GM10266 (cell line): ENCODE measurements at regions not wholly inside any gene's neighbourhood (a gene's known extent, or its start where the extent isn't known, plus 50 kb on each side); places are given as distances from the start of the nearest gene placed in this dataset.

Experiments used
- DNase-seq: peaks from one replicate; pipeline ENCODE4 v3.0.0; 2012; ENCODE audit errors: extremely low spot score
- CTCF ChIP-seq: IDR thresholded peaks from 2 replicates; pipeline ENCODE4 v1.5.1; 2012; ENCODE audit warnings: mild to moderate bottlenecking, low read depth; ENCODE audit not compliant: control insufficient read depth, insufficient read depth; ENCODE audit errors: missing control alignments

- DNase-seq = no peak
- no peak for TF ChIP-seq CTCF
Observed at GRCh38 chr5:159555084-159555483, 224.8 kb upstream of the IL12B start.

DNA sequence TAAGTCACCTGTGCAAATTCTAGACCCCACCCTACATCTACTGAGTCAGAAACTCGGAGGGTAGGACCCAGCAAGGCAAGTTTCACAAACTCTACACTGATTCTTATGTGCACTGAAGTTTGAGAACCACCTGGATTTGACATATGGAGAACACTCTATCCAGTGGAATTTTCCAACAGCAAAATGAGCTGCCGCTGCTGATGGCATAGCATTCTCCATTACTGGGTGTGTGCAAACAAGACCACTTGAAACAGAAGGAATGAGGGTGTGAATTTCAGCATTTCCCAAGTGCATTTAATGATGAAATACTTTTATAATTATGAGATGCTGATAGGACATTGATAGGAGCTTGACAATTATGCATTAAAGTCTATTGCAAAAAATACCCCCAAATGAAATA is 229.1 kb upstream of the IL12B start:
- DNase-seq = no peak
- TF ChIP-seq CTCF = no peak

DNA sequence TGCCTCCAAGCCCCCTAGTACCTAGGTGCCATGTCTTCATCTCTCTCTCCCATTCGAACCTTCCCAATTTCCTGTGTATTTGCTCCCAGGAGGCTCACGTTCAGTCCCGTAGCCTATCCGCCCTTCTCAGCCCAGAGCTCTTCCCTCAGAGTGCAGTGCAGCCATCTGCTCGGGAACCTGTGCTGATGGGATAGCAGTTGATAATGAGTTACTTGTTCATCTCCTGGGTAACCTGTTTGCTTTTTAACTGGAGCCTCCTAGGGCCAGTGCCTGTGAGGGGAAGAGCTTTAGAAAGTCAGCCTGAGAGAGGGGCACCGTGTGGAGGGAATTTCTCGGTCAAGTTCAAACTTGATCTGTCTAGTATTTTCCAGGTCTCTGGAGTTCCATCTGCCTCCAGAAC is 229.8 kb upstream of the IL12B start:
- DNase-seq = no peak
- TF ChIP-seq CTCF = no peak

DNA sequence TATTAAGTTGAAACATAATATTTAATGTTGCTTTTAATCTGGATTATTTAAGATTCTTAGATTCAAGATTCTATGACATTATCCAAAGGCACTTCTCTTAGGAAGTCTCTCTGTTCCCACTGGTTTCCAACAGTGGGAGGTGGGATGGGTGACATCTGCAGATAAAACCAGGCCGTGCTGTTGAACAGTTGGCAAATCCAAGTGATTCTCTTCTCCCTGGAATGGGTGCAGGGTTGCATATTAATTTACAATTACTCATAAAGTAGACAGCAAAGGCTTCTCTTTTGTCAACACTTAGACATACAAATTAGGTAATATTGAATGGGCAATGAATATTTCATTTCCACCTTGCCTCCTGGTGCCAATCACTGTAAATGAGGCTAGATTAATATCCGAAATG is 233.7 kb upstream of the IL12B start:
- DNase-seq = no peak

DNA sequence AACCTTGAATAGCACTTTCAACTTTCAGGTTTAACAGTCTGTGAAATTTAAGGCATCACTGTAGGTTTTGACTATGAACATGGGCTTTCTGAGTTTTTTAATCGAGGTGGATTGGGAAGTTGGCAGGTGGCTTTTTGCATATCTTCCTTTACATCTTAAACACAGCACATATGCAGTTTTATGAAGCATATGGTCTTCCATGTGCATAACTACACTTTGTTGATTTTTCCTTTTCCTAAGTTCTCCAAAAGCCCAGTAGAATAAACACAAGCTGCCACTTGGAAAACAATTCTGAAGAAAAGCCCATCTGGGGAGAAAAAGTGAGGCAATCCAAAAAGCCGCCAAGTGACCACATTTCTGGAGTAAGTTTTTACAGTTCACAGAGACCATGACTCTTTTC is 236.5 kb upstream of the IL12B start:
- no peak for TF ChIP-seq CTCF
- no peak for DNase-seq

More for the DNA sequence above, 233.7 kb upstream of the IL12B start:
- TF ChIP-seq CTCF = no peak

DNA sequence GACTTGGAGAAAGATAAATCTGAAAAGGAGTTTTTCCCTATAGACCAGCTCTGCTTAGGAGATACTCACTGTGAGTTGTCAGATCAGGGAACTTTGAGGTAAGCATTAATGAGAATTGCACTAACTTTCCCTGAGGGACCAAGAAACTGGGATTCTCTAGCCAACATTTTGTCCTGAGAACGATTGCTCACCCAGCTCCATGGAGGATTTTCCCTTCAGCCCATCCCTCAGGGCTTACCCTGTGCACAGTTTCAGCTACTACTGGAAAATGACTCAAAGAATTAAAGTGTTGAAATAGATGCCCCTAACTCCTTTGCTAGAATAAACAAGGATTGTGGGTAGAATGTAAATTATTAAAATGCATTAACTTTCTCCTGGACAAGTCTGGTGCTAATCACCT is 237.2 kb upstream of the IL12B start:
- no peak for DNase-seq
- no peak for TF ChIP-seq CTCF

DNA sequence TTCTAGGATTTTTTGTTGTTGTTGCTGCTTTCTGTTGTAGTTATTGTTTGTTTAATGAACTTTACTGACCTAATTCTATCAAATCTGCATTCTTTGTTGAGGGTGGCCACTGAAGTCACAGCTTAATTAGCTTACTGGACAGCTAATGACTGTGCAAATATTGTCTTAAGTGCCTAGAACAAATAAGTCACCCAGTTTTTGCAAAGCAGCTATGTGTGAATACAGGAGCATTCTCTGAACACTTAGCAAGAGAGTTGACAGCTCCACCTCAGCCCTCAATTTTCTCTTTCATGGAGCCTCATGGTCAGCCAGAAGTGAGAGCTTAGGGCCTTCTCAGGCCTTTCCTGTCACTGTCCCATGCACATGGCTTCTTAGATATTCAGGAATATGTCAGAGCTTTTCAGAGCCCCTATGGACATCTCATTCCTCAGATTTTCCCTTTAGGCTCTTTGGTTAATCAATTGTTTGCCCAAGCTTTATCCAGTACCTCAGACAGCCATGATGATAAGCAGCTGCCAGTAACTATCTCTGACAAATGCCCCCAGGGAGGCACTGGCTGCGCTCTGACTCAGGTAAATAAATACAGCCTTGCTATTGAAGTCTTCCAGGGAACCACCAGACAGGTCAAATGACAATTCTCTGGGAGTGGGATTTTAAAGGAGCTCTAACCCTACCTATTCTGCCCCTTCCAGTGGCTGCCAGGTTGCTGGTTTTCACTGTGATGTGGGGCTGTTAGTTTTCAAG is 241.4 kb upstream of the IL12B start:
- no peak for TF ChIP-seq CTCF
- DNase-seq = no peak
